ENCODE measurements at regions not wholly inside any gene's neighbourhood (a gene's known extent, or its start where the extent isn't known, plus 50 kb on each side); places are given as distances from the start of the nearest gene placed in this dataset.

DNA sequence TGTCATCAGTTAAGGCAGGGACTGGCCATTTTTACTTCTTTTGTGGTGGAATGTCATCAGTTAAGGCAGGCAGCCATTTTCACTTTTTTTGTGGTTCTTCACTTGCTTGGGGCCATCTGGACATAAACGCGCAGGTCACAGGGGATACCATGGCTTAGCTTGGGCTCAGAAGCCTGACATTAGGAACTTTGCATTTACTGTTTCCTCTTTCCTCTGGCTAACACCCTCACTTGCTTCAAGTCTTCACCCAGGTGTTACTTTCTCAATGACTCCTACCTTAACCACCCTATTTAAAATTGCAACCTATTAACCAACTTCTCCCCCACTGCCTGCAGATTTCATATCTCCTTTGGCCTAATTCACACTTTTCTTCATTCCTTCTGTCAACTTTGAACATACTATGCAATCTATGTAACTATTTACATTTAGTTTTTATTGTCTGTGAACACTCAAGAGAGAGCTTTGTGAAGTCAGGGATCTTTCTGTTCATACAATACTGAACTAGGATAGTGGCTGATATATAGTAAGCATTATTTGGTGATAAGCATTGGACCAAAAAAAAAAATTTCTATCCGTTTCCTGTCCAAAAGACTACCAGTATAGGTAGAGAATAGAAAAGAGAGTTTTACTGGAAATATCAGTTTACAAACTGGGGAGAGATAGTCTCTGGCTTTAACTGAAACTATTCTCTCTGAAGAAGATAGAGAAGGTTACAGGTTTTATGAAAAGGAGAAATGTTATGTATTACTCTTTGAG lies 600.1 kb upstream of the ZNF804A start (continued):
- TF ChIP-seq ELF1 (IDR thresholded peaks at IDR 0.05; ENCODE audit: borderline replicate concordance, low read depth), result no peak

DNA sequence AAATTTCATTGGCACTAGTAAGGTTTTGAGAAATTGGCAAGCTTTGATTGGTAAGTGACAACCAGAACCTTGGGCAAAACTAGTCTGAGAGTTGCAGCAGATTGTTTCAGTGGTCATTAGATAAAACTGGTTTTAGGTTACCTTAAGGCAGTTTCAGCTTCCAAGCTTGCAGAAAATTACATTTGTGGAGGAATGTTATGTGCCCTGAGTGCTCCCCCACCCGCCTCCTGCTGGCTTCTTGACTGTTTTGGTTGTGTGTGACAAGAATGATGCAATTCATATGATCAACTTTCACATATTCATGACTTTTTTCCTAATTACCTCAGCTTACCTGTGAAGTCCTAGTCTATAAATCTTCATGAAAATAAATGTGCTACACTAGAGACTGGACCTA lies 599.5 kb upstream of the ZNF804A start:
- H3K4me1 ChIP-seq (ENCODE audit: control insufficient read depth in 1 of 2, insufficient read depth in 2 of 2, low read length in 2 of 2), result no peaks in the 10 kb centered on the region
- intact Hi-C loops (cut with micrococcal nuclease), result no loop called here
- no peak overlapping the region for H3K27ac ChIP-seq (ENCODE audit: low read depth, low read length)
- H3K4me2 ChIP-seq (ENCODE audit: low read length), result no peak overlapping the region
- ChIA-PET CTCF (no interaction called here), RAD21 (ENCODE audit: low non-redundant PET in 1 of 2, low total read pairs in 2 of 2, uncharacterized antibody in 2 of 2, unreplicated experiment in 2 of 2) (no interaction called here), POLR2A (no interaction called here)
- ATAC-seq (no peak), DNase-seq (ENCODE audit: low read depth, low spot score) (no peak)
- no peak overlapping the region for H3K9ac ChIP-seq (ENCODE audit: low read length)
- no peak overlapping the region for H2AFZ ChIP-seq (ENCODE audit: low read depth, low read length, poor library complexity, severe bottlenecking)
- H3K27me3 ChIP-seq (ENCODE audit: insufficient read depth, low read length), result no peaks in the 10 kb centered on the region
- no peaks in the 10 kb centered on the region for H3K9me3 ChIP-seq (ENCODE audit: control insufficient read depth in 1 of 2, insufficient read depth in 1 of 2, low read depth in 1 of 2, low read length in 2 of 2)
- TF ChIP-seq ZFX (IDR thresholded peaks at IDR 0.05), result no peak
- no peak for TF ChIP-seq POLR2A (IDR thresholded peaks at IDR 0.05; ENCODE audit: borderline replicate concordance, extremely low read depth, insufficient read depth, insufficient read length)
- TF ChIP-seq, protein P1, sequence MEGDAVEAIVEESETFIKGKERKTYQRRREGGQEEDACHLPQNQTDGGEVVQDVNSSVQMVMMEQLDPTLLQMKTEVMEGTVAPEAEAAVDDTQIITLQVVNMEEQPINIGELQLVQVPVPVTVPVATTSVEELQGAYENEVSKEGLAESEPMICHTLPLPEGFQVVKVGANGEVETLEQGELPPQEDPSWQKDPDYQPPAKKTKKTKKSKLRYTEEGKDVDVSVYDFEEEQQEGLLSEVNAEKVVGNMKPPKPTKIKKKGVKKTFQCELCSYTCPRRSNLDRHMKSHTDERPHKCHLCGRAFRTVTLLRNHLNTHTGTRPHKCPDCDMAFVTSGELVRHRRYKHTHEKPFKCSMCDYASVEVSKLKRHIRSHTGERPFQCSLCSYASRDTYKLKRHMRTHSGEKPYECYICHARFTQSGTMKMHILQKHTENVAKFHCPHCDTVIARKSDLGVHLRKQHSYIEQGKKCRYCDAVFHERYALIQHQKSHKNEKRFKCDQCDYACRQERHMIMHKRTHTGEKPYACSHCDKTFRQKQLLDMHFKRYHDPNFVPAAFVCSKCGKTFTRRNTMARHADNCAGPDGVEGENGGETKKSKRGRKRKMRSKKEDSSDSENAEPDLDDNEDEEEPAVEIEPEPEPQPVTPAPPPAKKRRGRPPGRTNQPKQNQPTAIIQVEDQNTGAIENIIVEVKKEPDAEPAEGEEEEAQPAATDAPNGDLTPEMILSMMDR (IDR thresholded peaks at IDR 0.05 in 2 of 3, conservative IDR thresholded peaks at IDR 0.05 in 1 of 3; ENCODE audit: borderline replicate concordance in 1 of 3, insufficient read depth in 1 of 3, low read depth in 2 of 3, low read length in 2 of 3), result no peak
- TF ChIP-seq, protein P2, sequence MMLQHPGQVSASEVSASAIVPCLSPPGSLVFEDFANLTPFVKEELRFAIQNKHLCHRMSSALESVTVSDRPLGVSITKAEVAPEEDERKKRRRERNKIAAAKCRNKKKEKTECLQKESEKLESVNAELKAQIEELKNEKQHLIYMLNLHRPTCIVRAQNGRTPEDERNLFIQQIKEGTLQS (IDR thresholded peaks at IDR 0.05), result no peak
- TF ChIP-seq, protein P3, sequence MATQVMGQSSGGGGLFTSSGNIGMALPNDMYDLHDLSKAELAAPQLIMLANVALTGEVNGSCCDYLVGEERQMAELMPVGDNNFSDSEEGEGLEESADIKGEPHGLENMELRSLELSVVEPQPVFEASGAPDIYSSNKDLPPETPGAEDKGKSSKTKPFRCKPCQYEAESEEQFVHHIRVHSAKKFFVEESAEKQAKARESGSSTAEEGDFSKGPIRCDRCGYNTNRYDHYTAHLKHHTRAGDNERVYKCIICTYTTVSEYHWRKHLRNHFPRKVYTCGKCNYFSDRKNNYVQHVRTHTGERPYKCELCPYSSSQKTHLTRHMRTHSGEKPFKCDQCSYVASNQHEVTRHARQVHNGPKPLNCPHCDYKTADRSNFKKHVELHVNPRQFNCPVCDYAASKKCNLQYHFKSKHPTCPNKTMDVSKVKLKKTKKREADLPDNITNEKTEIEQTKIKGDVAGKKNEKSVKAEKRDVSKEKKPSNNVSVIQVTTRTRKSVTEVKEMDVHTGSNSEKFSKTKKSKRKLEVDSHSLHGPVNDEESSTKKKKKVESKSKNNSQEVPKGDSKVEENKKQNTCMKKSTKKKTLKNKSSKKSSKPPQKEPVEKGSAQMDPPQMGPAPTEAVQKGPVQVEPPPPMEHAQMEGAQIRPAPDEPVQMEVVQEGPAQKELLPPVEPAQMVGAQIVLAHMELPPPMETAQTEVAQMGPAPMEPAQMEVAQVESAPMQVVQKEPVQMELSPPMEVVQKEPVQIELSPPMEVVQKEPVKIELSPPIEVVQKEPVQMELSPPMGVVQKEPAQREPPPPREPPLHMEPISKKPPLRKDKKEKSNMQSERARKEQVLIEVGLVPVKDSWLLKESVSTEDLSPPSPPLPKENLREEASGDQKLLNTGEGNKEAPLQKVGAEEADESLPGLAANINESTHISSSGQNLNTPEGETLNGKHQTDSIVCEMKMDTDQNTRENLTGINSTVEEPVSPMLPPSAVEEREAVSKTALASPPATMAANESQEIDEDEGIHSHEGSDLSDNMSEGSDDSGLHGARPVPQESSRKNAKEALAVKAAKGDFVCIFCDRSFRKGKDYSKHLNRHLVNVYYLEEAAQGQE (IDR thresholded peaks at IDR 0.05; ENCODE audit: low read depth), result no peak
- TF ChIP-seq FOSL1 (IDR thresholded peaks at IDR 0.05; ENCODE audit: low read depth), result no peak
- TF ChIP-seq EGR1 (IDR thresholded peaks at IDR 0.05; ENCODE audit: low read depth), result no peak
- no peak for TF ChIP-seq YY1 (IDR thresholded peaks at IDR 0.05; ENCODE audit: extremely low read depth, insufficient replicate concordance, low read depth, low read length)
- TF ChIP-seq SP1 (IDR thresholded peaks at IDR 0.05; ENCODE audit: low read depth), result no peak
- TF ChIP-seq EZH2 (IDR thresholded peaks at IDR 0.05), result no peak
- no peak for TF ChIP-seq CEBPB (IDR thresholded peaks at IDR 0.05; ENCODE audit: low read depth)
- no peak for TF ChIP-seq CBX3 (IDR thresholded peaks at IDR 0.05; ENCODE audit: low read depth)
- TF ChIP-seq, protein P4, sequence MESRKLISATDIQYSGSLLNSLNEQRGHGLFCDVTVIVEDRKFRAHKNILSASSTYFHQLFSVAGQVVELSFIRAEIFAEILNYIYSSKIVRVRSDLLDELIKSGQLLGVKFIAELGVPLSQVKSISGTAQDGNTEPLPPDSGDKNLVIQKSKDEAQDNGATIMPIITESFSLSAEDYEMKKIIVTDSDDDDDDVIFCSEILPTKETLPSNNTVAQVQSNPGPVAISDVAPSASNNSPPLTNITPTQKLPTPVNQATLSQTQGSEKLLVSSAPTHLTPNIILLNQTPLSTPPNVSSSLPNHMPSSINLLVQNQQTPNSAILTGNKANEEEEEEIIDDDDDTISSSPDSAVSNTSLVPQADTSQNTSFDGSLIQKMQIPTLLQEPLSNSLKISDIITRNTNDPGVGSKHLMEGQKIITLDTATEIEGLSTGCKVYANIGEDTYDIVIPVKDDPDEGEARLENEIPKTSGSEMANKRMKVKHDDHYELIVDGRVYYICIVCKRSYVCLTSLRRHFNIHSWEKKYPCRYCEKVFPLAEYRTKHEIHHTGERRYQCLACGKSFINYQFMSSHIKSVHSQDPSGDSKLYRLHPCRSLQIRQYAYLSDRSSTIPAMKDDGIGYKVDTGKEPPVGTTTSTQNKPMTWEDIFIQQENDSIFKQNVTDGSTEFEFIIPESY (IDR thresholded peaks at IDR 0.05; ENCODE audit: extremely low read depth, insufficient replicate concordance, low read length), result no peak
- no peak for TF ChIP-seq EZH2phosphoT487 (IDR thresholded peaks at IDR 0.05; ENCODE audit: borderline replicate concordance)
- no peak for TF ChIP-seq TCF7L2 (IDR thresholded peaks at IDR 0.05; ENCODE audit: borderline replicate concordance, extremely low read depth, insufficient read depth, insufficient read length)
- no peak for TF ChIP-seq POLR2AphosphoS5 (IDR thresholded peaks at IDR 0.05; ENCODE audit: low read depth, low read length)
- no peak for TF ChIP-seq RAD21 (IDR thresholded peaks at IDR 0.05; ENCODE audit: low read depth)
- no peak for TF ChIP-seq SRF (IDR thresholded peaks at IDR 0.05; ENCODE audit: low read depth)
- no peaks in the 10 kb centered on the region for H3K79me2 ChIP-seq (ENCODE audit: insufficient read depth, low read length)
- no peaks in the 10 kb centered on the region for H4K20me1 ChIP-seq (ENCODE audit: insufficient read depth)
- H3K36me3 ChIP-seq (ENCODE audit: control insufficient read depth in 1 of 2, insufficient read depth in 2 of 2, low read length in 2 of 2), result no peaks in the 10 kb centered on the region
- H3K4me3 ChIP-seq (replicated peaks in 1 of 2; ENCODE audit: low read depth in 1 of 2, low read length in 2 of 2), result no peak overlapping the region
- BruUV-seq (replicated peaks), result no TSS peak
- H3K9me2 ChIP-seq (ENCODE audit: insufficient read depth), result no peaks in the 10 kb centered on the region
